H1 (cell line): ENCODE measurements at regions not wholly inside any gene's neighbourhood (a gene's known extent, or its start where the extent isn't known, plus 50 kb on each side); places are given as distances from the start of the nearest gene placed in this dataset.

Source experiments
- CTCF ChIA-PET: fragments of 300-600 bp; sonication (Branson Sonifier 250); formaldehyde crosslinking; loops from one replicate; lab custom pipeline; 2021; ENCODE audit not compliant: partially characterized antibody; lab: Charles Lee
- POLR2A ChIA-PET: fragments of 300-600 bp; sonication (Branson Sonifier 250); formaldehyde crosslinking; loops from one replicate; lab custom pipeline; 2021; ENCODE audit warnings: inconsistent platforms; ENCODE audit not compliant: partially characterized antibody; lab: Charles Lee
- DNase-seq, 2 experiments: peaks; one replicate each; pipeline versions ENCODE4 v3.0.0 to v3.0.0-alpha.2; 2010 to 2022; ENCODE audit warnings: low spot score in 2 of 2, low read depth in 1 of 2, mixed read lengths in 1 of 2
- FAIRE-seq: peaks from 2 replicates; lab custom pipeline; 2011; peaks lifted over from hg19 to GRCh38; lab: Jason Lieb, UNC
- H2AFZ ChIP-seq: 2 replicates; pipeline ENCODE4 v1.8.1; 2012; ENCODE audit warnings: low read length, inconsistent platforms
- H2AK5ac ChIP-seq: 2 replicates; pipeline ENCODE4 v1.6.1; 2013; ENCODE audit warnings: low read depth, low read length
- H2BK120ac ChIP-seq: replicated peaks from 2 replicates; pipeline ENCODE3; 2013; ENCODE audit warnings: low read depth, low read length, inconsistent platforms
- H2BK12ac ChIP-seq: 2 replicates; pipeline ENCODE4 v1.6.1; 2013; ENCODE audit warnings: low read depth, low read length
- H2BK15ac ChIP-seq: 2 replicates; pipeline ENCODE4 v1.6.1; 2013; ENCODE audit warnings: low read length
- H2BK20ac ChIP-seq: 2 replicates; pipeline ENCODE4 v1.6.1; 2013; ENCODE audit warnings: low read length
- H2BK5ac ChIP-seq: 2 replicates; pipeline ENCODE4 v1.6.1; 2013; ENCODE audit warnings: low read depth, low read length
- H3K14ac ChIP-seq: 2 replicates; pipeline ENCODE4 v1.6.1; 2013; ENCODE audit warnings: inconsistent platforms; ENCODE audit not compliant: insufficient read length
- H3K18ac ChIP-seq: 2 replicates; pipeline ENCODE4 v1.6.1; 2013; ENCODE audit warnings: low read length; ENCODE audit errors: extremely low read depth
- H3K23ac ChIP-seq: 2 replicates; pipeline ENCODE4 v1.6.1; 2013; ENCODE audit warnings: inconsistent platforms; ENCODE audit not compliant: insufficient read length
- H3K23me2 ChIP-seq: 2 replicates; pipeline ENCODE4 v1.6.1; 2013; ENCODE audit warnings: low read depth, low read length
- H3K27ac ChIP-seq: 2 replicates; pipeline ENCODE4 v1.6.1; 2011; ENCODE audit warnings: low read depth, low read length, inconsistent platforms
- H3K27me3 ChIP-seq, 4 experiments: replicated peaks in 1 of 4; 1 replicate in 1 of 4; 2 replicates in 3 of 4; pipeline versions ENCODE4 v1.6.1 to v1.8.1; 2011 to 2013; ENCODE audit warnings: low read length in 3 of 4, mild to moderate bottlenecking in 3 of 4, inconsistent platforms in 2 of 4, mixed read lengths in 2 of 4, moderate library complexity in 1 of 4; ENCODE audit not compliant: control insufficient read depth in 3 of 4, insufficient read depth in 3 of 4; ENCODE audit errors: extremely low read depth in 1 of 4
- H3K36me3 ChIP-seq, 4 experiments: 2 replicates each; pipeline versions ENCODE4 v1.6.1 to v1.8.1; 2011 to 2013; ENCODE audit warnings: mild to moderate bottlenecking in 4 of 4, low read length in 3 of 4, moderate library complexity in 2 of 4, control low read depth in 1 of 4, inconsistent platforms in 1 of 4; ENCODE audit not compliant: insufficient read depth in 4 of 4, control insufficient read depth in 2 of 4
- H3K4ac ChIP-seq: replicated peaks from 2 replicates; pipeline ENCODE3; 2013; ENCODE audit warnings: low read length, low read depth, mixed read lengths, inconsistent platforms; ENCODE audit not compliant: insufficient read length
- H3K4me1 ChIP-seq, 4 experiments: replicated peaks in 1 of 4; 1 replicate in 1 of 4; 2 replicates in 3 of 4; pipeline versions ENCODE4 v1.6.1 to v1.8.1; 2011 to 2013; ENCODE audit warnings: low read length in 3 of 4, inconsistent platforms in 2 of 4, mixed read lengths in 1 of 4; ENCODE audit not compliant: insufficient read depth in 4 of 4, control insufficient read depth in 3 of 4
- H3K4me2 ChIP-seq, 2 experiments: 2 replicates each; pipeline versions ENCODE4 v1.6.1 to v1.8.1; 2011 to 2013; ENCODE audit warnings: low read depth in 2 of 2, low read length in 2 of 2, control low read depth in 1 of 2, inconsistent platforms in 1 of 2, mild to moderate bottlenecking in 1 of 2; ENCODE audit not compliant: insufficient read depth in 1 of 2
- H3K4me3 ChIP-seq, 4 experiments: fragments of 200-600, 300-600 bp in 1 of 4; sonication (generic), shearing (Covaris generic), sonication (Bioruptor Twin) in 1 of 4; 2 replicates each; pipeline versions ENCODE4 v1.5.1 to v1.8.1; 2011 to 2016; ENCODE audit warnings: low read length in 4 of 4, low read depth in 3 of 4, control low read depth in 2 of 4, inconsistent platforms in 2 of 4, mild to moderate bottlenecking in 2 of 4, mixed read lengths in 1 of 4, moderate library complexity in 1 of 4; ENCODE audit not compliant: insufficient read depth in 2 of 4; ENCODE audit errors: extremely low read depth in 1 of 4
- H3K56ac ChIP-seq: replicated peaks from 2 replicates; pipeline ENCODE3; 2013; ENCODE audit warnings: low read depth, mild to moderate bottlenecking, mixed read lengths, low read length, inconsistent platforms; ENCODE audit not compliant: insufficient read length
- H3K79me1 ChIP-seq: 2 replicates; pipeline ENCODE4 v1.6.1; 2013; ENCODE audit warnings: low read depth, low read length, control low read depth
- H3K79me2 ChIP-seq, 2 experiments: 2 replicates each; pipeline versions ENCODE4 v1.6.1 to v1.8.1; 2012 to 2013; ENCODE audit warnings: low read length in 2 of 2, mild to moderate bottlenecking in 2 of 2, inconsistent platforms in 1 of 2; ENCODE audit not compliant: insufficient read depth in 2 of 2, control insufficient read depth in 1 of 2
- H3K9ac ChIP-seq, 4 experiments: replicated peaks in 1 of 4; 1 replicate in 1 of 4; 2 replicates in 3 of 4; pipeline versions ENCODE4 v1.6.1 to v1.8.1; 2011 to 2013; ENCODE audit warnings: low read depth in 3 of 4, low read length in 3 of 4, control low read depth in 2 of 4, mild to moderate bottlenecking in 2 of 4, moderate library complexity in 2 of 4, inconsistent platforms in 1 of 4; ENCODE audit errors: extremely low read depth in 1 of 4
- H3K9me3 ChIP-seq, 2 experiments: 2 replicates each; pipeline versions ENCODE4 v1.6.1 to v1.8.1; 2012 to 2013; ENCODE audit warnings: mild to moderate bottlenecking in 2 of 2, moderate library complexity in 2 of 2, control low read depth in 1 of 2, inconsistent platforms in 1 of 2, low read depth in 1 of 2, low read length in 1 of 2, mixed read lengths in 1 of 2; ENCODE audit not compliant: insufficient read depth in 2 of 2
- H4K20me1 ChIP-seq, 2 experiments: replicated peaks in 1 of 2; 2 replicates each; pipeline versions ENCODE3 to v1.8.1; 2011 to 2013; ENCODE audit warnings: inconsistent platforms in 2 of 2, low read length in 2 of 2, mild to moderate bottlenecking in 1 of 2; ENCODE audit not compliant: insufficient read depth in 2 of 2, control insufficient read depth in 1 of 2
- H4K5ac ChIP-seq: 2 replicates; pipeline ENCODE4 v1.6.1; 2013; ENCODE audit warnings: low read length, low read depth, mixed read lengths, inconsistent platforms; ENCODE audit not compliant: insufficient read length
- H4K8ac ChIP-seq: 2 replicates; pipeline ENCODE4 v1.8.0; 2013; ENCODE audit warnings: mild to moderate bottlenecking, moderate library complexity, low read length, inconsistent platforms; ENCODE audit not compliant: insufficient read depth; ENCODE audit errors: extremely low read depth
- H4K91ac ChIP-seq: replicated peaks from 2 replicates; pipeline ENCODE3; 2013; ENCODE audit warnings: low read length, mixed read lengths, inconsistent platforms; ENCODE audit not compliant: insufficient read length
- BACH1 ChIP-seq: IDR thresholded peaks from 2 replicates; pipeline ENCODE4 v1.6.1; 2012; ENCODE audit warnings: low read length, improper control_type of control experiment
- CTBP2 ChIP-seq: IDR thresholded peaks from 2 replicates; pipeline ENCODE4 v1.7.0; 2011; ENCODE audit warnings: borderline replicate concordance, mild to moderate bottlenecking, moderate library complexity, mixed read lengths, low read length; ENCODE audit not compliant: insufficient read depth, insufficient read length
- GTF2F1 ChIP-seq: IDR thresholded peaks from 2 replicates; pipeline ENCODE4 v1.6.1; 2012; ENCODE audit warnings: low read depth, low read length, improper control_type of control experiment, borderline replicate concordance
- RBBP5 ChIP-seq: IDR thresholded peaks from 2 replicates; pipeline ENCODE4 v1.7.1; 2012; ENCODE audit warnings: low read depth, mild to moderate bottlenecking, inconsistent platforms, low read length, moderate library complexity, borderline replicate concordance
- SP1 ChIP-seq: IDR thresholded peaks from 2 replicates; pipeline ENCODE4 v1.6.1; 2011; ENCODE audit warnings: low read depth, low read length
- SRF ChIP-seq: IDR thresholded peaks from 2 replicates; pipeline ENCODE4 v1.6.1; 2011; ENCODE audit warnings: mild to moderate bottlenecking, low read depth, low read length, moderate library complexity
- TAF1 ChIP-seq: IDR thresholded peaks from 2 replicates; pipeline ENCODE4 v1.6.1; 2011; ENCODE audit warnings: mild to moderate bottlenecking, low read depth, low read length
- ZNF274 ChIP-seq: IDR thresholded peaks from 2 replicates; pipeline ENCODE4 v1.7.0; 2012; ENCODE audit warnings: low read length, borderline replicate concordance; ENCODE audit errors: extremely low read depth
- WGBS, 2 experiments: shearing (Covaris generic) in 1 of 2; methylation state at CpG; one replicate each; pipeline versions ENCODE4 v1.1.6 to v1.1.7; 2013 to 2015; ENCODE audit warnings: low lambda C conversion rate in 2 of 2, mixed read lengths in 2 of 2, inconsistent platforms in 1 of 2, low coverage in 1 of 2, missing lambda C conversion rate in 1 of 2; ENCODE audit not compliant: insufficient replicate concordance in 2 of 2, insufficient coverage in 1 of 2, insufficient read length in 1 of 2; ENCODE audit errors: extremely low coverage in 1 of 2, missing lambda C conversion rate in 1 of 2; 5-methylcytosine and 5-hydroxymethylcytosine counted together
- TF ChIP-seq, protein P1 (sequence below): IDR thresholded peaks from 2 replicates; pipeline ENCODE4 v1.6.1; 2012; ENCODE audit warnings: low read length, inconsistent platforms

DNA sequence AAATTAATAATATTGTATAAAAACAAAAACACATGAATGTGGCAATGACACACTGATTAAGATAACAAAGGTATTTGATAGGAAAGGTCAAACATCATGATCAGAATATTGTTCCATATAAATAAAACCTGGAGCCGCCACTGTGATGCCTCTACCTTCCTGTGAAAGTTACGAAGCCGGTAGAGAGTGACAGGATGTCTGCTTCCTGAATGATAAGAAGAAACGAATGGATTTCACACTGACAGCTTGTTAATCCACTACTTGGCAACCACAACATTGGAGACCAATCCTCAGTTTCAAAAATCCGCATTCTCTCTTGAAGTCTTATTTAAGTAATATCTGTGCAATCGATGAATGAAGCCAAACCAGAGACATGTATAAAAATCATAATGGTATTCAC is 315.1 kb downstream of the HDGFL1 start:
- FAIRE-seq (no peak), DNase-seq (no peak)
- H3K14ac ChIP-seq: no peak overlapping the region
- CTCF ChIA-PET: interaction anchor here (0.9 to 1.2 kb wide), 3 partner anchors 10 to 293 kb away, joined by 3 to 5 read pairs (median 3); no protein-coding TSS in a partner anchor
- H4K20me1 ChIP-seq: no peaks in the 10 kb centered on the region
- H3K9me3 ChIP-seq: no peaks in the 10 kb centered on the region
- no peak overlapping the region for H3K4me3 ChIP-seq
- H3K56ac ChIP-seq: no peak overlapping the region
- no peak overlapping the region for H2BK12ac ChIP-seq
- H3K27me3 ChIP-seq: no peaks in the 10 kb centered on the region
- no peak overlapping the region for H3K4ac ChIP-seq
- no peak overlapping the region for H4K8ac ChIP-seq
- no peak overlapping the region for H3K23ac ChIP-seq
- H4K91ac ChIP-seq: no peak overlapping the region
- WGBS, 2 experiments: 94% methylated on average over 6 of the region's 6 CpGs; no CpG with 5 or more reads in 1 of the 2 experiments
- no peak overlapping the region for H3K4me2 ChIP-seq
- POLR2A ChIA-PET: no interaction called here
- TF ChIP-seq CTBP2 (no peak), RBBP5 (no peak), GTF2F1 (no peak), BACH1 (no peak), SP1 (no peak), SRF (no peak), TAF1 (no peak), ZNF274 (no peak)
- TF ChIP-seq, protein P1, sequence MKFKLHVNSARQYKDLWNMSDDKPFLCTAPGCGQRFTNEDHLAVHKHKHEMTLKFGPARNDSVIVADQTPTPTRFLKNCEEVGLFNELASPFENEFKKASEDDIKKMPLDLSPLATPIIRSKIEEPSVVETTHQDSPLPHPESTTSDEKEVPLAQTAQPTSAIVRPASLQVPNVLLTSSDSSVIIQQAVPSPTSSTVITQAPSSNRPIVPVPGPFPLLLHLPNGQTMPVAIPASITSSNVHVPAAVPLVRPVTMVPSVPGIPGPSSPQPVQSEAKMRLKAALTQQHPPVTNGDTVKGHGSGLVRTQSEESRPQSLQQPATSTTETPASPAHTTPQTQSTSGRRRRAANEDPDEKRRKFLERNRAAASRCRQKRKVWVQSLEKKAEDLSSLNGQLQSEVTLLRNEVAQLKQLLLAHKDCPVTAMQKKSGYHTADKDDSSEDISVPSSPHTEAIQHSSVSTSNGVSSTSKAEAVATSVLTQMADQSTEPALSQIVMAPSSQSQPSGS: no peak
- H3K18ac ChIP-seq: no peak overlapping the region
- no peaks in the 10 kb centered on the region for H3K79me2 ChIP-seq
- no peaks in the 10 kb centered on the region for H3K79me1 ChIP-seq
- no peak overlapping the region for H2BK20ac ChIP-seq
- no peak overlapping the region for H3K9ac ChIP-seq
- no peak overlapping the region for H2BK120ac ChIP-seq
- H3K4me1 ChIP-seq: peaks cover 0 to 4% (median 2%) of the 10 kb centered on the region in 4 experiments; a peak in 3 of 7 replicates
- no peak overlapping the region for H2BK15ac ChIP-seq
- H4K5ac ChIP-seq: no peak overlapping the region
- H3K27ac ChIP-seq: no peak overlapping the region
- H3K36me3 ChIP-seq: no peaks in the 10 kb centered on the region
- no peak overlapping the region for H2BK5ac ChIP-seq
- H2AFZ ChIP-seq: no peak overlapping the region
- H3K23me2 ChIP-seq: no peaks in the 10 kb centered on the region
- H2AK5ac ChIP-seq: no peak overlapping the region
